HUES48 (cell line): ENCODE measurements at regions not wholly inside any gene's neighbourhood (a gene's known extent, or its start where the extent isn't known, plus 50 kb on each side); places are given as distances from the start of the nearest gene placed in this dataset.

Experiments used
- H3K27ac ChIP-seq: one replicate; pipeline ENCODE4 v1.7.0; 2013; ENCODE audit warnings: low read depth, low read length, inconsistent platforms
- H3K27me3 ChIP-seq: 2 replicates; pipeline ENCODE4 v1.6.1; 2013; ENCODE audit warnings: mild to moderate bottlenecking, low read length; ENCODE audit not compliant: control insufficient read depth, insufficient read depth
- H3K36me3 ChIP-seq: 2 replicates; pipeline ENCODE4 v1.6.1; 2013; ENCODE audit warnings: low read length; ENCODE audit not compliant: control insufficient read depth, insufficient read depth
- H3K4me1 ChIP-seq: 2 replicates; pipeline ENCODE4 v1.6.1; 2013; ENCODE audit warnings: mild to moderate bottlenecking, low read length; ENCODE audit not compliant: control insufficient read depth, insufficient read depth
- H3K4me3 ChIP-seq: 2 replicates; pipeline ENCODE4 v1.5.1; 2013; ENCODE audit warnings: mild to moderate bottlenecking, low read depth, low read length
- H3K9ac ChIP-seq: 2 replicates; pipeline ENCODE4 v1.6.1; 2013; ENCODE audit warnings: mild to moderate bottlenecking, low read depth, low read length, moderate library complexity
- H3K9me3 ChIP-seq: 2 replicates; pipeline ENCODE4 v1.6.1; 2013; ENCODE audit warnings: low read length; ENCODE audit not compliant: control insufficient read depth, insufficient read depth

- H3K36me3 ChIP-seq = no peaks in the 10 kb centered on the region
- H3K27me3 ChIP-seq = no peaks in the 10 kb centered on the region
- H3K27ac ChIP-seq = no peak overlapping the region
- peaks cover 9% of the 10 kb centered on the region; the same call in 1 of the 2 replicates for H3K4me1 ChIP-seq
- H3K9me3 ChIP-seq = no peaks in the 10 kb centered on the region
- no peak overlapping the region for H3K9ac ChIP-seq
- no peak overlapping the region for H3K4me3 ChIP-seq
Measured at GRCh38 chr18:25685088-25685487, 333.1 kb upstream of the ZNF521 start.

GRCh38 chr18:25679491-25679890, 327.5 kb upstream of the ZNF521 start:
- H3K4me3 ChIP-seq = no peak overlapping the region
- H3K36me3 ChIP-seq = no peaks in the 10 kb centered on the region
- no peak overlapping the region for H3K9ac ChIP-seq
- no peaks in the 10 kb centered on the region for H3K27me3 ChIP-seq
- H3K9me3 ChIP-seq = no peaks in the 10 kb centered on the region
- H3K4me1 ChIP-seq = peaks cover 47% of the 10 kb centered on the region
- H3K27ac ChIP-seq = no peak overlapping the region

- no peak overlapping the region for H3K9ac ChIP-seq
Measured at GRCh38 chr18:25678221-25678620, 326.3 kb upstream of the ZNF521 start.

GRCh38 chr18:25675123-25675850, 323.3 kb upstream of the ZNF521 start:
- no peaks in the 10 kb centered on the region for H3K9me3 ChIP-seq
- H3K36me3 ChIP-seq = no peaks in the 10 kb centered on the region
- peak overlapping the region; percentile 10; the same call in 1 of the 2 replicates for H3K9ac ChIP-seq
- H3K4me3 ChIP-seq = peak overlapping the region; percentile 25; the same call in 1 of the 2 replicates
- peak overlapping the region; percentile 71 for H3K27ac ChIP-seq
- peaks cover 42% of the 10 kb centered on the region for H3K4me1 ChIP-seq
- H3K27me3 ChIP-seq = no peaks in the 10 kb centered on the region

More at GRCh38 chr18:25678221-25678620, 326.3 kb upstream of the ZNF521 start:
- H3K36me3 ChIP-seq = no peaks in the 10 kb centered on the region
- H3K27me3 ChIP-seq = no peaks in the 10 kb centered on the region
- no peaks in the 10 kb centered on the region for H3K9me3 ChIP-seq
- no peak overlapping the region for H3K4me3 ChIP-seq
- no peak overlapping the region for H3K27ac ChIP-seq
- peaks cover 49% of the 10 kb centered on the region for H3K4me1 ChIP-seq

- no peak overlapping the region for H3K27ac ChIP-seq
- no peaks in the 10 kb centered on the region for H3K27me3 ChIP-seq
- H3K36me3 ChIP-seq = no peaks in the 10 kb centered on the region
- H3K9me3 ChIP-seq = no peaks in the 10 kb centered on the region
- no peak overlapping the region for H3K4me3 ChIP-seq
- no peak overlapping the region for H3K9ac ChIP-seq
- H3K4me1 ChIP-seq = peaks cover 31% of the 10 kb centered on the region
Measured at GRCh38 chr18:25674183-25674582, 322.2 kb upstream of the ZNF521 start.

- no peak overlapping the region for H3K27ac ChIP-seq
- no peak overlapping the region for H3K4me3 ChIP-seq
- H3K9me3 ChIP-seq = no peaks in the 10 kb centered on the region
- no peaks in the 10 kb centered on the region for H3K36me3 ChIP-seq
- H3K9ac ChIP-seq = no peak overlapping the region
- peaks cover 27% of the 10 kb centered on the region for H3K4me1 ChIP-seq
- no peaks in the 10 kb centered on the region for H3K27me3 ChIP-seq
Measured at GRCh38 chr18:25672490-25672889, 320.5 kb upstream of the ZNF521 start.

- peaks cover 5% of the 10 kb centered on the region for H3K4me1 ChIP-seq
- H3K36me3 ChIP-seq = no peaks in the 10 kb centered on the region
- H3K4me3 ChIP-seq = no peak overlapping the region
- H3K27ac ChIP-seq = no peak overlapping the region
- no peaks in the 10 kb centered on the region for H3K9me3 ChIP-seq
- H3K9ac ChIP-seq = no peak overlapping the region
- H3K27me3 ChIP-seq = no peaks in the 10 kb centered on the region
Measured at GRCh38 chr18:25669741-25670140, 317.8 kb upstream of the ZNF521 start.

- Histone ChIP-seq H3K4me1 (no peaks in the 10 kb centered on the region), H3K27ac (no peak overlapping the region), H3K9me3 (no peaks in the 10 kb centered on the region), H3K36me3 (no peaks in the 10 kb centered on the region), H3K9ac (no peak overlapping the region), H3K4me3 (no peak overlapping the region), H3K27me3 (no peaks in the 10 kb centered on the region)
Measured at GRCh38 chr18:25662272-25662671, 310.3 kb upstream of the ZNF521 start.

- H3K4me1 ChIP-seq = no peaks in the 10 kb centered on the region
- H3K9ac ChIP-seq = no peak overlapping the region
- no peak overlapping the region for H3K27ac ChIP-seq
- H3K4me3 ChIP-seq = no peak overlapping the region
- no peaks in the 10 kb centered on the region for H3K36me3 ChIP-seq
- no peaks in the 10 kb centered on the region for H3K9me3 ChIP-seq
- H3K27me3 ChIP-seq = no peaks in the 10 kb centered on the region
Measured at GRCh38 chr18:25661831-25662230, 309.9 kb upstream of the ZNF521 start.

- H3K27ac ChIP-seq = no peak overlapping the region
- no peaks in the 10 kb centered on the region for H3K36me3 ChIP-seq
- no peaks in the 10 kb centered on the region for H3K27me3 ChIP-seq
- H3K9me3 ChIP-seq = no peaks in the 10 kb centered on the region
- no peak overlapping the region for H3K9ac ChIP-seq
- H3K4me1 ChIP-seq = peaks cover 3% of the 10 kb centered on the region; the same call in 1 of the 2 replicates
- H3K4me3 ChIP-seq = no peak overlapping the region
Measured at GRCh38 chr18:25659541-25659940, 307.6 kb upstream of the ZNF521 start.

GRCh38 chr18:25658476-25658875, 306.5 kb upstream of the ZNF521 start:
- Histone ChIP-seq H3K27ac (no peak overlapping the region), H3K9ac (no peak overlapping the region), H3K4me3 (no peak overlapping the region), H3K9me3 (no peaks in the 10 kb centered on the region), H3K4me1 (peaks cover 3% of the 10 kb centered on the region; the same call in 1 of the 2 replicates), H3K36me3 (no peaks in the 10 kb centered on the region), H3K27me3 (no peaks in the 10 kb centered on the region)
